ENCODE measurements at regions not wholly inside any gene's neighbourhood (a gene's known extent, or its start where the extent isn't known, plus 50 kb on each side); places are given as distances from the start of the nearest gene placed in this dataset.

GRCh38 chr5:1748271-1748670, 51.4 kb downstream of the MRPL36 start:
- no peak for DNase-seq
- CTCF ChIA-PET: no interaction called here
- ATAC-seq: no peak
- POLR2A ChIA-PET: no interaction called here
- Mint-ChIP-seq H3K36me3 (ENCODE audit: low read depth) (no peaks in the 10 kb centered on the region), H3K4me1 (ENCODE audit: low read depth) (no peaks in the 10 kb centered on the region), H3K27ac (no peak overlapping the region), H3K4me3 (no peak overlapping the region), H3K9me3 (ENCODE audit: insufficient read depth) (no peaks in the 10 kb centered on the region), H3K27me3 (ENCODE audit: low read depth) (peaks cover under 1% of the 10 kb centered on the region)

GRCh38 chr5:1747803-1748085, 51.9 kb downstream of the MRPL36 start:
- H3K4me3 Mint-ChIP-seq: no peak overlapping the region

GRCh38 chr5:1747079-1747802, 52.4 kb downstream of the MRPL36 start:
- peaks cover 6% of the 10 kb centered on the region for H3K27me3 Mint-ChIP-seq (ENCODE audit: low read depth)
- H3K36me3 Mint-ChIP-seq (ENCODE audit: low read depth): no peaks in the 10 kb centered on the region
- no peak for DNase-seq
- H3K4me3 Mint-ChIP-seq: no peak overlapping the region
- no peaks in the 10 kb centered on the region for H3K4me1 Mint-ChIP-seq (ENCODE audit: low read depth)
- ChIA-PET POLR2A (no interaction called here), CTCF (no interaction called here)
- no peak for ATAC-seq
- H3K9me3 Mint-ChIP-seq (ENCODE audit: insufficient read depth): no peaks in the 10 kb centered on the region
- no peak overlapping the region for H3K27ac Mint-ChIP-seq

More at GRCh38 chr5:1747803-1748085, 51.9 kb downstream of the MRPL36 start:
- peaks cover 3% of the 10 kb centered on the region for H3K27me3 Mint-ChIP-seq (ENCODE audit: low read depth)
- ChIA-PET CTCF (no interaction called here), POLR2A (no interaction called here)
- H3K36me3 Mint-ChIP-seq (ENCODE audit: low read depth): no peaks in the 10 kb centered on the region
- no peaks in the 10 kb centered on the region for H3K4me1 Mint-ChIP-seq (ENCODE audit: low read depth)
- ATAC-seq (no peak), DNase-seq (no peak)
- no peaks in the 10 kb centered on the region for H3K9me3 Mint-ChIP-seq (ENCODE audit: insufficient read depth)
- H3K27ac Mint-ChIP-seq: no peak overlapping the region

- Mint-ChIP-seq H3K27me3 (ENCODE audit: low read depth) (peaks cover 9% of the 10 kb centered on the region), H3K27ac (no peak overlapping the region), H3K4me3 (no peak overlapping the region), H3K4me1 (ENCODE audit: low read depth) (no peaks in the 10 kb centered on the region), H3K9me3 (ENCODE audit: insufficient read depth) (peaks cover 7% of the 10 kb centered on the region), H3K36me3 (ENCODE audit: low read depth) (no peaks in the 10 kb centered on the region)
- DNase-seq (no peak), ATAC-seq (no peak)
- CTCF ChIA-PET: no interaction called here
- POLR2A ChIA-PET: no interaction called here
Observed at GRCh38 chr5:1746371-1747078, 53.1 kb downstream of the MRPL36 start.

GRCh38 chr5:1745796-1746370, 53.8 kb downstream of the MRPL36 start:
- Mint-ChIP-seq H3K36me3 (ENCODE audit: low read depth) (no peaks in the 10 kb centered on the region), H3K4me3 (no peak overlapping the region), H3K27me3 (ENCODE audit: low read depth) (peaks cover 11% of the 10 kb centered on the region), H3K9me3 (ENCODE audit: insufficient read depth) (peaks cover 9% of the 10 kb centered on the region), H3K4me1 (ENCODE audit: low read depth) (no peaks in the 10 kb centered on the region), H3K27ac (no peak overlapping the region)
- ChIA-PET POLR2A (interaction anchor here (0.6 kb wide), 1 partner anchor 77 kb away, joined by 3 read pairs; no protein-coding TSS in a partner anchor), CTCF (no interaction called here)
- no peak for DNase-seq
- no peak for ATAC-seq

- DNase-seq: no peak
Observed at GRCh38 chr5:1745123-1745795, 54.4 kb downstream of the MRPL36 start.

GRCh38 chr5:1744393-1745122, 55.1 kb downstream of the MRPL36 start:
- Mint-ChIP-seq H3K9me3 (ENCODE audit: insufficient read depth) (peaks cover 14% of the 10 kb centered on the region), H3K36me3 (ENCODE audit: low read depth) (no peaks in the 10 kb centered on the region), H3K27ac (no peak overlapping the region), H3K4me1 (ENCODE audit: low read depth) (no peaks in the 10 kb centered on the region), H3K27me3 (ENCODE audit: low read depth) (peaks cover 15% of the 10 kb centered on the region), H3K4me3 (no peak overlapping the region)
- ChIA-PET POLR2A (no interaction called here), CTCF (no interaction called here)
- ATAC-seq (no peak), DNase-seq (no peak)

More at GRCh38 chr5:1745123-1745795, 54.4 kb downstream of the MRPL36 start:
- CTCF ChIA-PET: no interaction called here
- Mint-ChIP-seq H3K9me3 (ENCODE audit: insufficient read depth) (peaks cover 14% of the 10 kb centered on the region), H3K4me3 (no peak overlapping the region), H3K27ac (no peak overlapping the region), H3K4me1 (ENCODE audit: low read depth) (no peaks in the 10 kb centered on the region), H3K36me3 (ENCODE audit: low read depth) (no peaks in the 10 kb centered on the region), H3K27me3 (ENCODE audit: low read depth) (peaks cover 11% of the 10 kb centered on the region)
- ATAC-seq: no peak
- POLR2A ChIA-PET: interaction anchor here (0.6 kb wide), 1 partner anchor 78 kb away, joined by 3 read pairs; no protein-coding TSS in a partner anchor

- DNase-seq: no peak
- H3K36me3 Mint-ChIP-seq (ENCODE audit: low read depth): no peaks in the 10 kb centered on the region
Observed at GRCh38 chr5:1743769-1744085, 55.9 kb downstream of the MRPL36 start.

GRCh38 chr5:1743061-1743768, 56.4 kb downstream of the MRPL36 start:
- DNase-seq (no peak), ATAC-seq (no peak)
- Mint-ChIP-seq H3K27ac (no peak overlapping the region), H3K9me3 (ENCODE audit: insufficient read depth) (peaks cover 14% of the 10 kb centered on the region), H3K4me3 (no peak overlapping the region), H3K4me1 (ENCODE audit: low read depth) (no peaks in the 10 kb centered on the region), H3K27me3 (ENCODE audit: low read depth) (peaks cover 22% of the 10 kb centered on the region), H3K36me3 (ENCODE audit: low read depth) (no peaks in the 10 kb centered on the region)
- POLR2A ChIA-PET: no interaction called here
- CTCF ChIA-PET: no interaction called here

More at GRCh38 chr5:1743769-1744085, 55.9 kb downstream of the MRPL36 start:
- no peak for ATAC-seq
- no peak overlapping the region for H3K27ac Mint-ChIP-seq
- H3K9me3 Mint-ChIP-seq (ENCODE audit: insufficient read depth): peaks cover 14% of the 10 kb centered on the region
- H3K4me3 Mint-ChIP-seq: no peak overlapping the region
- ChIA-PET CTCF (no interaction called here), POLR2A (no interaction called here)
- peaks cover 20% of the 10 kb centered on the region for H3K27me3 Mint-ChIP-seq (ENCODE audit: low read depth)
- H3K4me1 Mint-ChIP-seq (ENCODE audit: low read depth): no peaks in the 10 kb centered on the region

- POLR2A ChIA-PET: no interaction called here
- no peak overlapping the region for H3K27ac Mint-ChIP-seq
Observed at GRCh38 chr5:1737790-1738405, 61.7 kb downstream of the MRPL36 start.

More at GRCh38 chr5:1737790-1738405, 61.7 kb downstream of the MRPL36 start:
- ATAC-seq (peak; percentile 83), DNase-seq (peak; percentile 69)
- Mint-ChIP-seq H3K9me3 (ENCODE audit: insufficient read depth) (peaks cover 14% of the 10 kb centered on the region), H3K4me1 (ENCODE audit: low read depth) (no peaks in the 10 kb centered on the region), H3K27me3 (ENCODE audit: low read depth) (peaks cover 19% of the 10 kb centered on the region), H3K36me3 (ENCODE audit: low read depth) (no peaks in the 10 kb centered on the region), H3K4me3 (no peak overlapping the region)
- CTCF ChIA-PET: interaction anchor here (0.7 to 1.4 kb wide), 5 partner anchors 15 to 336 kb away, joined by 3 to 6 read pairs (median 3); partner anchors contain the start of gene MRPL36
